Activated CD8-positive, alpha-beta memory T cell treated with anti-CD3 and anti-CD28 coated beads, Interleukin-2, amount 10 ng/mL, durations not matched to agents 7 days and 5 days (primary cell): ENCODE measurements at regions not wholly inside any gene's neighbourhood (a gene's known extent, or its start where the extent isn't known, plus 50 kb on each side); places are given as distances from the start of the nearest gene placed in this dataset.

Experiments used
- ATAC-seq: fragments of 150-1000 bp; cut with Tn5 transposase; one replicate; pipeline ENCODE4 v1.10.0; 2021; ENCODE audit warnings: moderate library complexity
- CTCF ChIA-PET: fragments of 350-600 bp; sonication (Branson Sonifier 250); formaldehyde crosslinking; loops from one replicate; lab custom pipeline; 2021; ENCODE audit warnings: antibody characterized with exemption; lab: Charles Lee
- DNase-seq: peaks from one replicate; pipeline ENCODE4 v3.0.0-alpha.2; 2020
- H3K27ac Mint-ChIP-seq: one replicate; pipeline ENCODE4 v1.8.0; 2021; ENCODE audit warnings: mild to moderate bottlenecking, mixed read lengths
- H3K27me3 Mint-ChIP-seq: one replicate; pipeline ENCODE4 v1.8.0; 2021; ENCODE audit warnings: mixed read lengths
- H3K36me3 Mint-ChIP-seq: one replicate; pipeline ENCODE4 v1.8.0; 2021; ENCODE audit warnings: mild to moderate bottlenecking, mixed read lengths
- H3K4me1 Mint-ChIP-seq: one replicate; pipeline ENCODE4 v1.8.0; 2021; ENCODE audit warnings: mixed read lengths
- H3K4me3 Mint-ChIP-seq: one replicate; pipeline ENCODE4 v1.8.0; 2021; ENCODE audit warnings: mild to moderate bottlenecking, moderate library complexity, mixed read lengths
- H3K9me3 Mint-ChIP-seq: one replicate; pipeline ENCODE4 v1.8.0; 2022; ENCODE audit warnings: low read depth, mixed read lengths

DNA sequence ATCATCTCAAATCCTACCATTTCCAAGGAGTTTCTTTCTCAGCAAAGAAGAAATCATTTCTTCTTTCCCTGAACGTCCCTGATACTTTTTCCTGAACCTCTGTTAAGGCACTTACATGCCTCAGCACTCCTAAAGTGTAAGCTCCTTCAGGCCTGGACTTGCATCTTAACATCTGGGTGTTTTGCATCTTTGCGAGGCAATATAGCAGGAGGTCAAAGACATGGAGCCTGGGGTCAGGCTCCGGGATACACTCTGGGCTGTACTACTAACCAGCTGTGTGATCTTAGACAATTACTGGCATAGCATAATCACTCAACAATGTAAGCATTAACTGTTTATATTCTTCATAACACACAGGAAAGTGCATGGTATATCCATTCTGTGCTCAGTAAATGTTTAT lies 275.5 kb upstream of the BOD1L1 start:
- ATAC-seq (no peak), DNase-seq (no peak)
- Mint-ChIP-seq H3K36me3 (no peaks in the 10 kb centered on the region), H3K27ac (no peak overlapping the region), H3K4me1 (no peaks in the 10 kb centered on the region), H3K4me3 (no peak overlapping the region), H3K9me3 (no peaks in the 10 kb centered on the region), H3K27me3 (no peaks in the 10 kb centered on the region)
- CTCF ChIA-PET: no interaction called here

DNA sequence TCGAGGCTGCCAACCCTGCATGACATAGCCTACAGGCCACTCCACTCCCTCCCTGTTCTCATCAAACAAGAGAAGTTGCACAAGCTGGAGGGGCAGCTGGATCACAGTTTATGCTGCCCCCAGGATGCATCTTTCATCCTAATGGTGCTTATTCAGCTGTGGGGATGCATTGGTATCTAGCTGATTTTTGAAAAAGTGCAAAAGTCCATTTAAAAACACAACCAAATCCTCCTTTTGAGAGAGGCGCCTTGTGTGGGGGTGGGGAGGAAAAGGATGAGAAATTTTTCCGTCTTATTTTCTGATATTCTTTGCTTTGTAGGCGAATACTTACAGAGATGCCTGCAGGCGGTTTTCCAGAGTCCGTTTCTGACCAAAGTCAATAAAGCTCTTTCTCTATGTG lies 276.4 kb upstream of the BOD1L1 start:
- no peaks in the 10 kb centered on the region for H3K4me1 Mint-ChIP-seq
- no peak overlapping the region for H3K27ac Mint-ChIP-seq
- no peaks in the 10 kb centered on the region for H3K27me3 Mint-ChIP-seq
- CTCF ChIA-PET: no interaction called here
- ATAC-seq (no peak), DNase-seq (no peak)
- H3K4me3 Mint-ChIP-seq: no peak overlapping the region
- H3K36me3 Mint-ChIP-seq: no peaks in the 10 kb centered on the region
- H3K9me3 Mint-ChIP-seq: no peaks in the 10 kb centered on the region

DNA sequence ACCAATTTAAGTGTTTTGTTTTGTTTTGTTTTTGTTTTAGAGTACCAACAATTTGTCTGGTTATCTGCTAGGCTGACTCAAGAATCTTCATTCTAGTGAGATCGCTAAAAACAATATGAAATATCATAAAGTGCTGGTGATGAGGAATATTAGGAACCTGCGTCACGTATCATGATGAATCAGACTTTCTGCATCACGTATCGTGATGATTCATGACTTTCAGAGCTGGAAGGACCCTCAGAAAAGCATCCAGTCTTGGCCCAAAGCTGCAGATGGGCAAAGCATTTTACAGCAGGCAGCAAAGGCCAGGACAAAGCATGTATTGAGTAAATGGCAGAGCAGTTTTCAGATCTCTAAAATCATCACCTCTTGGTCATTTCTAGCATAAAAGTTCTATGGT lies 278.0 kb upstream of the BOD1L1 start:
- Mint-ChIP-seq H3K36me3 (no peaks in the 10 kb centered on the region), H3K9me3 (no peaks in the 10 kb centered on the region), H3K27ac (no peak overlapping the region), H3K4me1 (no peaks in the 10 kb centered on the region), H3K4me3 (no peak overlapping the region), H3K27me3 (no peaks in the 10 kb centered on the region)
- CTCF ChIA-PET: no interaction called here
- ATAC-seq: no peak
- no peak for DNase-seq

DNA sequence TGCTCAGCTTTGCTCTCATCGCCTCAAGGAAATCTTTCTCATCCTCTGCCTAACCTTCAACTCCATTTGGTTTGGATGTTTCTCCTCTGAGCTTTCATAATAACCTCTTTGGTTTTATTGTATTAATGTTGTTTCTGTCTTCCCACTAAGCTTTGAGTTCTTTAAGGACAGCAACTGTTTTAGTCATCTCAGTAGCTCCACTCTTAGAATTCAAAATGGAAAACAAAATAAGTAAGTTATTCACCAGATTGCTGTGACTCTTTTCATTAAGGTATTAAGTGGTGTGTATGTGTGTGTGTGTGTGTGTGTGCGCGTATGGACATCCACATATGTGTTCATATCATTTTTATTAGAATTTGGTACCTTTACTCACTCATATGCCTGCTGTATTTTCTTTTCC lies 279.2 kb upstream of the BOD1L1 start:
- no peaks in the 10 kb centered on the region for H3K9me3 Mint-ChIP-seq
- ATAC-seq: no peak

DNA sequence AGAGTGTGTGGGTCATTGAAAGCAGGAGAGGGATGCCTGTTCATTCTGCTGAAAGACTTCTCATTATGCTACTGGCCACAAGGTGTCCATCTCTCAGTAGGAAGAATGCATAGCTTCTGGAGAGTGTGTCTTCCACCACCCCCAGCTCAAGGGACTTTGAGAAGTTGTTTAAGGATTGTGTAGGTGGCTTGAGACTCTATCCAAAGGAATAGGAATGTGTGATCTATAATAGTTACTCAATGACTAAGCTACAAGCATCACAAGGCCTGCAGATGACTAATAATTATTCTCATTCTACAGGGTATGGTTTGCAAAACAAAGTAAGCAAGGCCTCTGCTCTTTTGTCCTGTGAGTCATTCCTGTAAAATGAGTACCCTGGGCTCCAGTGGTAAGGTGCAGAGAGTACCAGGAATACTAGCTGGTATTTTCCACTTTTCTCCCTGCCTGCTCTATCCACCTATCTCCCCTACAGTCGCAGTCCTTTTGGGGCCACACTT lies 279.8 kb upstream of the BOD1L1 start:
- no peak for ATAC-seq
- no peak overlapping the region for H3K27ac Mint-ChIP-seq
- no peak overlapping the region for H3K4me3 Mint-ChIP-seq
- no peaks in the 10 kb centered on the region for H3K4me1 Mint-ChIP-seq
- H3K27me3 Mint-ChIP-seq: no peaks in the 10 kb centered on the region
- H3K9me3 Mint-ChIP-seq: no peaks in the 10 kb centered on the region
- DNase-seq: no peak
- H3K36me3 Mint-ChIP-seq: no peaks in the 10 kb centered on the region
- CTCF ChIA-PET: no interaction called here

More for the DNA sequence above, 279.2 kb upstream of the BOD1L1 start:
- no peak overlapping the region for H3K27ac Mint-ChIP-seq
- no peaks in the 10 kb centered on the region for H3K27me3 Mint-ChIP-seq
- no peaks in the 10 kb centered on the region for H3K4me1 Mint-ChIP-seq
- CTCF ChIA-PET: no interaction called here
- DNase-seq: no peak
- H3K36me3 Mint-ChIP-seq: no peaks in the 10 kb centered on the region
- H3K4me3 Mint-ChIP-seq: no peak overlapping the region

DNA sequence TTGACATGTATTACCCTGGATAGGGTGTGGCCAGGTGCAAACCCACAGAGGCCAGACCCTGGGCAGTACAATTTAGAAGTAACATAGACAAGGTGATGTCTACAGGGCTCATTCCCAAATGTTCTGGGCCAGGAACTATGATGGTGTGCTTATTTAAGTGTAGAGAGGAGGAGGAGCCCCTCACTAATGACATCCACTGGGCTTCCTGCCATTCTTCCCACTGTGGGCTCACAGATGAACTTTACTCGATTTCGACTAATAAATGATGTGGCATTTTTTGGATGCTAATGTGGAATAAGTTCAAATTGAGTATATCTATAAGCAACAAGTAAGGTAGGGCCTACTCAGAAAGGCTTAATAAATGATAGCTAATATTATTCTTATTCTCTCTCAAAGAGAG lies 280.9 kb upstream of the BOD1L1 start:
- Mint-ChIP-seq H3K27me3 (no peaks in the 10 kb centered on the region), H3K27ac (no peak overlapping the region), H3K9me3 (no peaks in the 10 kb centered on the region), H3K4me1 (no peaks in the 10 kb centered on the region), H3K36me3 (no peaks in the 10 kb centered on the region), H3K4me3 (no peak overlapping the region)
- CTCF ChIA-PET: no interaction called here
- DNase-seq (no peak), ATAC-seq (no peak)

DNA sequence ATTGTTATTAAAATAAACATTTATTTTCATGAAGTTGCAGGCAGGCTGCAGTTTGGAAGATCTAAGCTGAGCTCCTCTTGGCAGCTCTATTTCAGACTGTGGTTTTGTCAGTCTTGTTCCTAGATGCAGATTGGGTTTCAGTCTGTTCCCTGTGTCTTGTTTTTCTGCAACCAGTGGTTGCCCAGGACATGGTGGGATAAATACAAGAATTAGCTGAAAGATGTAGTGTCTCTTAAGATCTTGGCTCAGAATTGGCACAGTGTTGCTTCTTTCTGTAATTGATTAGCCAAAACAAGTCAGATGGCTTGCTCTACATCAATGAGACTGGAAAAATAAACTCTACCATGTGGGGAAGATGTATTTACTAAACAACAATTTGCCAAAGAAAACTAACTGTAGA lies 283.0 kb upstream of the BOD1L1 start:
- H3K4me3 Mint-ChIP-seq: no peak overlapping the region

DNA sequence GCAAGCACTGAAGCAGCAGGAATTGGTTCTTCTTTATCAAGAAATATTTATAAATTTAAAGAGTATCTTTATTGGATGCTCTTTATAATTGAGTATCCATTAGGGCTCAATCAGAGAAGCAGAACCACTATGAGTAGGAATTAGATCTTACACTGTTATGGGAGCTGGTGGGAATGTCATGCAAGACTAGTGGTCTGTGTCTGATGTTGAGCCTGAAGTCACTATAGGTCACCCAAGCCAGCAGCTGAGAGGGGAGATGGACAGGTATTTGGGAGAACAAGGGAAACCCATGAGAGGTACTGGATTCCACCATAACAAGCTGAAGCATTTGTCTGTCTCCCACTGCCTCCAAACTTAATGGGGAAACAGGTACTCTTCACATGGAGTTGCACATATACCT lies 283.7 kb upstream of the BOD1L1 start:
- no peak overlapping the region for H3K4me3 Mint-ChIP-seq
- no peak overlapping the region for H3K27ac Mint-ChIP-seq
- DNase-seq (no peak), ATAC-seq (no peak)
- CTCF ChIA-PET: no interaction called here
- H3K36me3 Mint-ChIP-seq: no peaks in the 10 kb centered on the region
- H3K9me3 Mint-ChIP-seq: no peaks in the 10 kb centered on the region
- H3K4me1 Mint-ChIP-seq: no peaks in the 10 kb centered on the region
- H3K27me3 Mint-ChIP-seq: no peaks in the 10 kb centered on the region

More for the DNA sequence above, 283.0 kb upstream of the BOD1L1 start:
- DNase-seq (no peak), ATAC-seq (no peak)
- Mint-ChIP-seq H3K4me1 (no peaks in the 10 kb centered on the region), H3K9me3 (no peaks in the 10 kb centered on the region), H3K36me3 (no peaks in the 10 kb centered on the region), H3K27ac (no peak overlapping the region), H3K27me3 (no peaks in the 10 kb centered on the region)
- CTCF ChIA-PET: no interaction called here

DNA sequence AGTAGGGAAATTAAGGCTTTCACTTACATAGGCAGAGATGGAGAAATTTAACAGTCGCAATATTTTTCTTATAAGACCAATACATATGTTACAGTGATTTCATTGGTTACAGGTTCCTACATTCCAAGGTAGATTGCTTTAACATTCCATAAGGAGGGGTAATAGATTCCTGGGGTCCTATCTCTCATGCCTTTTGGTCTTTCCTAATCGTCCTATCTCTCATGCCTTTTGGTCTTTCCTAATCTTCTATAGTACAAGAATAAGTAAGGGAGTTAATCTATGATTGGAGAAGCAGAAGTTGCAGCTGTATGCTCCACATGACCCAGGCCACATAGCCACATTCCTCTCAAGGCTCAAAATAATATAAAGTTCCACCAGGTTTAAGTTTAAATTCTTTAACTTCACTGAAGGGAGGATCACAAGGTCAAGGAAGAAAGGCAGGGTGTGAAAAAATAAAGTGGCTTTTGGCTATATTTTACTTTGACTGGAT lies 285.0 kb upstream of the BOD1L1 start:
- H3K4me3 Mint-ChIP-seq: no peak overlapping the region
- no peaks in the 10 kb centered on the region for H3K36me3 Mint-ChIP-seq
- no peak for ATAC-seq
- no peak overlapping the region for H3K27ac Mint-ChIP-seq
- no peaks in the 10 kb centered on the region for H3K9me3 Mint-ChIP-seq
- CTCF ChIA-PET: no interaction called here
- H3K27me3 Mint-ChIP-seq: no peaks in the 10 kb centered on the region
- no peak for DNase-seq
- no peaks in the 10 kb centered on the region for H3K4me1 Mint-ChIP-seq

DNA sequence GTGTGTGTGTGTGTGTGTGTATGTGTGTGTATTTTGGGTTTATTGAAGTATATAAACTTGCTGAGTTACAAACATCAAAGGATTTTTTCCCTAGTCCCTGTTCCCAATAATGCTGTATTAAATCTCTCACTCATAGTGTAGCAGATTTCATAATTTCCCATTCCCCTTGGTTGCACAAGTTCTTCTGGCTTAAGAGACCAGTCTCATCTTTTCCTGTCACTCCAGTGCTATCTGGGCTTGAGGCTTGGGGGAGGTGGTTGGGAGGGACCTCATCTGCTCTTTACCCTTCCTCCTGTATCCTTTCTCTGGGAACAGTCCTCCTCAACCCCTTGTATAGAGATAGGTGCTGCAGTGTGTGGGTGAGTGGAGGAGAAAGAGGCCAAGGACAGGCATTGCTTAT lies 285.4 kb upstream of the BOD1L1 start:
- no peak for ATAC-seq
- Mint-ChIP-seq H3K9me3 (no peaks in the 10 kb centered on the region), H3K27me3 (no peaks in the 10 kb centered on the region), H3K4me1 (no peaks in the 10 kb centered on the region), H3K27ac (no peak overlapping the region), H3K4me3 (no peak overlapping the region), H3K36me3 (no peaks in the 10 kb centered on the region)
- CTCF ChIA-PET: no interaction called here
- no peak for DNase-seq

DNA sequence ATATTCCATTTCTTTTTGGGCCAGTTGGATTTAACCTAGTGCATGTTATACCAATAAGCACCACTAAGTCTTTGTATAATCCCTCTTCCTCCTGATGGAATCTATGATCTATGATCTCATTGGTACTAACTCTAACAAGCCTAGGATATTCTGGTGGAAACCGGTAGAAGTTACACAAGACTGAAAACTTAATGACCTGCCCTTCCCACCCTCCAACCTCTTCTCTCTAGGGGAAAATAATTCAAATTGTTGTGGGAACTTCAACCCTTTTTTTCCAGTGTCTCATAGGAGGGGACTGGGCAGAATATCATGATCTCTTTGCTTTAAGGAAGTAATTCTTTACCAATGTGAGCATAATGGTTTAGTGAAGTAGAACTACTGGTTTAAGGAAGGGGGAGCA lies 289.5 kb upstream of the BOD1L1 start:
- no peaks in the 10 kb centered on the region for H3K9me3 Mint-ChIP-seq
- DNase-seq (no peak), ATAC-seq (no peak)
- no peaks in the 10 kb centered on the region for H3K27me3 Mint-ChIP-seq
- CTCF ChIA-PET: no interaction called here
- no peak overlapping the region for H3K4me3 Mint-ChIP-seq
- H3K27ac Mint-ChIP-seq: no peak overlapping the region
- no peaks in the 10 kb centered on the region for H3K36me3 Mint-ChIP-seq
- no peaks in the 10 kb centered on the region for H3K4me1 Mint-ChIP-seq

DNA sequence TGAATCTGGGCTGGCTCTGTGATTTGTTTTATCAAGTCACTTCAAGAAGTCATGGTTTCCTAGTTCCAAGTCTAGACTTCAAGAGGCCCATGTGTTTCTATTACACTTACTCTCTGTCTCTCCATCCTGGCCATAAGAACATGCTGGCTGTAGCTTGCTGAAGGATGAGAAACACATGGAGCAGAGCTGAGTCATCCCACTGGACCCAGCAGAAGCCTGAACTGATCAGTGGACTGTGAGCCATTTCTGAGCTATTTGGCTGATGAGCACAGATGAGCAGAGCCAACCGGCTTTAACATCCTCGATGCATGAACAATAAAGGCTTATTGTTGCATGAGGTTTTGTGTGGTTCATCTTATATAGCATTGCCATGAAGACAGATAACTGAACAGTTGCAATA lies 290.6 kb upstream of the BOD1L1 start:
- Mint-ChIP-seq H3K4me3 (no peak overlapping the region), H3K9me3 (no peaks in the 10 kb centered on the region), H3K27ac (no peak overlapping the region), H3K27me3 (no peaks in the 10 kb centered on the region), H3K36me3 (no peaks in the 10 kb centered on the region), H3K4me1 (no peaks in the 10 kb centered on the region)
- no peak for ATAC-seq
- CTCF ChIA-PET: no interaction called here
- DNase-seq: no peak

DNA sequence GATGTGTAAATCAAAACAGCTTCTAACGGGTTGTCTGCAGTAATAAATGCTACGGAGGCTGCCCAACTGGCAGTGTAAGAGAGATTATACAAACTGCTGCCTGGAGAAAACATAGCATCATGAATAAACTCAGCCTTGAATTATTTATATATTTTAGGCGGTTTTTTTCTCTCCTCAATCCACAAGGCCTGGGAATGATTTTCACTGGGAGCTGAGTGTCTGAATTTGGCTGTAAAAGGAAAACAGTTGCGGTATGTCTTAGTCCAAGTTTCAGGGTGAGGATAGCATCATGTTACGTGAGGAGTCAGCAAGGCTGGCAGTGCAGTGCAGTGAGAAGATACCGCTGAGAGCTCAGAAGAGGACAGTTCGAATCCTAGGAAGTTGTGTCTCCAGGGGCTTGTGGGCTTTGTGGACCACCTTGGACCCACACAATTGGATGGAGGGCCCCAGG lies 291.5 kb upstream of the BOD1L1 start:
- no peak for ATAC-seq
- Mint-ChIP-seq H3K27me3 (no peaks in the 10 kb centered on the region), H3K4me1 (no peaks in the 10 kb centered on the region), H3K27ac (no peak overlapping the region), H3K36me3 (no peaks in the 10 kb centered on the region), H3K4me3 (no peak overlapping the region), H3K9me3 (no peaks in the 10 kb centered on the region)
- CTCF ChIA-PET: no interaction called here
- no peak for DNase-seq

DNA sequence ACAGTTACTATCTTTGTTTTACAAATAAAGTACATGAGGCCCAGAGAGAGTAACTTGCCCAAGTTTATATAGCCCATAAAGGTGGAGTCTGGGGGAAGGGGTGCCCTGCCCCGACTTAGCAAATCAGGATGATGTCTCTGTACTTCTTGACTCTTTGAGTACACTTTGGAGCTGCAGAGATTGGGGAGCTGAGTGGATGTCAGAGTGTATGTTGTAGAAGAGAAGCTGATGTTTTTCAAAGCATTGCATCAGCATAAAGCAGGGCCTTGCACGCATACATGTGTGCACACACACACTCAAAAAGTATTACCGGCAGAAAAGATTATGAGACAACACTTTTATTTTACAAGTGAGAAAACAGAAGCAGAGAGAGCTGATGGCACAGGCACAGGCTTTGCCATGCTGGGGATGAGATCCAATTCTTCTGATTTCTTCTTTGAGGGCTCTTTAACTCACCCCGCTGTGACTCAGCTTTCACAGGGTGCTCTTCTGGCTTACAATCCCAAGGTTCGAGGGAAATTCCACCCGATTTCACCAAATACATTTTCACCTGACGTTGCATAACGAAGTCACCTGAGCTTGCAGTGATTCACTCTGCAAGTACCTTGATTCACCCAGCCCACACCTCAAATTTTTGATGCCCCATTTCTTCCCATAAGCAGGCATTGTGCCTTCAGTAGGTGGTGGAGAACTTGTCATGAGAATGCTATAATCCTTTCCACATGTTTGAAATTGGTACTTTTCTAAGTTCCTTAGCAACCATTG lies 292.8 kb upstream of the BOD1L1 start:
- Mint-ChIP-seq H3K9me3 (no peaks in the 10 kb centered on the region), H3K36me3 (no peaks in the 10 kb centered on the region), H3K27me3 (no peaks in the 10 kb centered on the region), H3K4me1 (no peaks in the 10 kb centered on the region), H3K27ac (no peak overlapping the region), H3K4me3 (no peak overlapping the region)
- DNase-seq (no peak), ATAC-seq (no peak)
- CTCF ChIA-PET: no interaction called here
